A549 (cell line): ENCODE measurements at regions not wholly inside any gene's neighbourhood (a gene's known extent, or its start where the extent isn't known, plus 50 kb on each side); places are given as distances from the start of the nearest gene placed in this dataset.

Experiments used
- ATAC-seq, 2 experiments: fragments of 200-7000 bp in 1 of 2; fragments of >200 bp in 1 of 2; cut with Nextera tagmentation in 1 of 2; cut with Tn5 transposase in 1 of 2; 3 replicates each; pipeline versions ENCODE4 v1.8.0 to v1.9.1; 2018 to 2020; ENCODE audit warnings: mild to moderate bottlenecking in 1 of 2, moderate library complexity in 1 of 2
- CTCF ChIA-PET: fragments of 300-600 bp; sonication (Branson Sonifier 250); formaldehyde crosslinking; extraction: SDS; loops from one replicate; lab custom pipeline; 2021; ENCODE audit warnings: antibody characterized with exemption, inconsistent platforms; lab: Yijun Ruan, JAX
- POLR2A ChIA-PET: fragments of 350-600 bp; formaldehyde crosslinking; extraction: SDS; loops from one replicate; lab custom pipeline; 2021; ENCODE audit warnings: antibody characterized with exemption, inconsistent platforms; lab: Yijun Ruan, JAX
- DNase-seq, 2 experiments: peaks; one replicate each; pipeline versions ENCODE4 v3.0.0 to v3.0.0-alpha.2; 2011 to 2016; ENCODE audit warnings: low read depth in 1 of 2, low spot score in 1 of 2
- FAIRE-seq: peaks from 2 replicates; lab custom pipeline; 2011; peaks lifted over from hg19 to GRCh38; lab: Jason Lieb, UNC
- H3K27ac ChIP-seq, 2 experiments: fragments of >200 bp; sonication (Bioruptor Twin); formaldehyde crosslinking; 3 replicates each; pipeline ENCODE4 v1.5.1; 2016 to 2017
- H3K4me1 ChIP-seq: fragments of >200 bp; sonication (Bioruptor Twin); formaldehyde crosslinking; 3 replicates; pipeline ENCODE4 v1.6.1; 2016
- H3K4me2 ChIP-seq: fragments of >200 bp; sonication (Bioruptor Twin); formaldehyde crosslinking; 3 replicates; pipeline ENCODE4 v1.6.1; 2016
- H3K4me3 ChIP-seq: fragments of >200 bp; sonication (Bioruptor Twin); formaldehyde crosslinking; 3 replicates; pipeline ENCODE4 v1.5.1; 2016
- H3K9me3 ChIP-seq: fragments of >200 bp; sonication (Bioruptor Twin); formaldehyde crosslinking; 3 replicates; pipeline ENCODE4 v1.6.1; 2016
- BHLHE40 ChIP-seq: IDR thresholded peaks from 2 replicates; pipeline ENCODE4 v1.6.1; 2012; ENCODE audit warnings: low read depth, low read length, inconsistent platforms
- CBX2 ChIP-seq: fragments of 200-600 bp; sonication (generic); IDR thresholded peaks from 2 replicates; pipeline ENCODE4 v1.6.1; 2016; ENCODE audit warnings: low read depth, mild to moderate bottlenecking, borderline replicate concordance
- CEBPB ChIP-seq, 2 experiments: fragments of >200 bp in 1 of 2; sonication (Bioruptor Twin) in 1 of 2; formaldehyde crosslinking in 1 of 2; IDR thresholded peaks; 2 replicates each; pipeline ENCODE4 v1.6.1; 2012 to 2016
- FOSB ChIP-seq: fragments of 250-450 bp; sonication (Bioruptor Pico); IDR thresholded peaks from 2 replicates; pipeline ENCODE4 v1.5.0; 2020; ENCODE audit warnings: mild to moderate bottlenecking, moderate library complexity
- FOSL2 ChIP-seq, 2 experiments: fragments of 450-650 bp in 1 of 2; fragments of >200 bp in 1 of 2; sonication (Bioruptor Twin) in 1 of 2; formaldehyde crosslinking; IDR thresholded peaks; 2 replicates each; pipeline versions ENCODE4 v1.5.0 to v1.6.1; 2016 to 2020; ENCODE audit warnings: mild to moderate bottlenecking in 1 of 2, moderate library complexity in 1 of 2
- FOXS1 ChIP-seq: fragments of 250-450 bp; sonication (Bioruptor Pico); IDR thresholded peaks from 2 replicates; pipeline ENCODE4 v1.5.0; 2020; ENCODE audit warnings: mild to moderate bottlenecking, moderate library complexity
- HEYL ChIP-seq: fragments of 250-450 bp; sonication (Bioruptor Pico); IDR thresholded peaks from 2 replicates; pipeline ENCODE4 v1.8.0; 2021; ENCODE audit warnings: mild to moderate bottlenecking, moderate library complexity
- HOXA7 ChIP-seq: fragments of 250-450 bp; sonication (Bioruptor Pico); IDR thresholded peaks from 2 replicates; pipeline ENCODE4 v1.5.0; 2020; ENCODE audit warnings: mild to moderate bottlenecking, moderate library complexity
- KDM1A ChIP-seq: fragments of 200-600 bp; sonication (generic); IDR thresholded peaks from 2 replicates; pipeline ENCODE4 v1.6.1; 2016; ENCODE audit warnings: low read depth, mild to moderate bottlenecking
- NR3C1 ChIP-seq: fragments of >200 bp; sonication (Bioruptor Twin); formaldehyde crosslinking; IDR thresholded peaks from 3 replicates; pipeline ENCODE4 v1.6.1; 2017
- PBX3 ChIP-seq: IDR thresholded peaks from 2 replicates; pipeline ENCODE4 v1.6.1; 2012
- POLR2A ChIP-seq: IDR thresholded peaks from 2 replicates; pipeline ENCODE4 v1.6.1; 2012; ENCODE audit warnings: mild to moderate bottlenecking, low read length
- POLR2AphosphoS2 ChIP-seq: conservative IDR thresholded peaks from 2 replicates; pipeline ENCODE4 v1.6.1; 2012; ENCODE audit warnings: low read length, improper control_type of control experiment, inconsistent platforms
- RARB ChIP-seq: fragments of 250-450 bp; sonication (Bioruptor Pico); IDR thresholded peaks from 2 replicates; pipeline ENCODE4 v1.8.0; 2021; ENCODE audit warnings: mild to moderate bottlenecking, moderate library complexity
- RFX5 ChIP-seq: fragments of 450-650 bp; IDR thresholded peaks from 2 replicates; pipeline ENCODE4 v1.7.1; 2014; ENCODE audit warnings: antibody characterized with exemption, mild to moderate bottlenecking, moderate library complexity
- RNF2 ChIP-seq: fragments of 200-600 bp; sonication (generic); IDR thresholded peaks from 2 replicates; pipeline ENCODE4 v1.6.1; 2016; ENCODE audit warnings: low read depth, mild to moderate bottlenecking, antibody characterized with exemption, moderate library complexity, borderline replicate concordance
- SMC3 ChIP-seq: fragments of >200 bp; sonication (Bioruptor Twin); formaldehyde crosslinking; IDR thresholded peaks from 3 replicates; pipeline ENCODE4 v1.6.1; 2018; ENCODE audit warnings: inconsistent platforms
- TP53 ChIP-seq: fragments of 250-450 bp; sonication (Bioruptor Pico); IDR thresholded peaks from 2 replicates; pipeline ENCODE4 v1.5.0; 2021; ENCODE audit warnings: mild to moderate bottlenecking, moderate library complexity
- ZFP36 ChIP-seq: fragments of 450-650 bp; IDR thresholded peaks from 2 replicates; pipeline ENCODE4 v1.6.1; 2014; ENCODE audit warnings: borderline replicate concordance; ENCODE audit not compliant: partially characterized antibody
- ZNF302 ChIP-seq: fragments of 250-450 bp; sonication (Bioruptor Pico); IDR thresholded peaks from 2 replicates; pipeline ENCODE4 v1.9.0; 2021; ENCODE audit warnings: inconsistent platforms, mild to moderate bottlenecking, moderate library complexity
- ZSCAN20 ChIP-seq: fragments of 250-450 bp; sonication (Bioruptor Pico); IDR thresholded peaks from 2 replicates; pipeline ENCODE4 v1.8.0; 2022; ENCODE audit warnings: mild to moderate bottlenecking, moderate library complexity
- WGBS: methylation state at CpG from one replicate; pipeline ENCODE4 v1.1.6; 2017; ENCODE audit errors: missing lambda C conversion rate; 5-methylcytosine and 5-hydroxymethylcytosine counted together
- TF ChIP-seq, protein P1 (sequence below): fragments of 450-650 bp; IDR thresholded peaks from 2 replicates; pipeline ENCODE4 v1.6.1; 2014; ENCODE audit warnings: antibody characterized with exemption
- TF ChIP-seq, protein P2 (sequence below): fragments of 250-450 bp; sonication (Bioruptor Pico); IDR thresholded peaks from 2 replicates; pipeline ENCODE4 v1.5.0; 2021; ENCODE audit warnings: mild to moderate bottlenecking, moderate library complexity, borderline replicate concordance

- no peak for FAIRE-seq
- 2% methylated on average over 1 of the region's 1 CpG for WGBS
- DNase-seq = no peak
- ChIA-PET CTCF (no interaction called here), POLR2A (no interaction called here)
- H3K9me3 ChIP-seq = no peaks in the 10 kb centered on the region
- H3K4me2 ChIP-seq = no peak overlapping the region
- H3K4me3 ChIP-seq = no peak overlapping the region
- H3K4me1 ChIP-seq = no peaks in the 10 kb centered on the region
- ATAC-seq = no peak
- TF ChIP-seq, protein P1, sequence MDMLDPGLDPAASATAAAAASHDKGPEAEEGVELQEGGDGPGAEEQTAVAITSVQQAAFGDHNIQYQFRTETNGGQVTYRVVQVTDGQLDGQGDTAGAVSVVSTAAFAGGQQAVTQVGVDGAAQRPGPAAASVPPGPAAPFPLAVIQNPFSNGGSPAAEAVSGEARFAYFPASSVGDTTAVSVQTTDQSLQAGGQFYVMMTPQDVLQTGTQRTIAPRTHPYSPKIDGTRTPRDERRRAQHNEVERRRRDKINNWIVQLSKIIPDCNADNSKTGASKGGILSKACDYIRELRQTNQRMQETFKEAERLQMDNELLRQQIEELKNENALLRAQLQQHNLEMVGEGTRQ = no peak
- TF ChIP-seq ZNF302 (no peak), FOSL2 (IDR thresholded peaks at IDR 0.05) (no peak), FOSL2 (CRISPR knock-in tag; IDR thresholded peaks at IDR 0.05) (no peak), RNF2 (no peak), RFX5 (no peak), FOXS1 (CRISPR knock-in tag) (no peak), HOXA7 (CRISPR knock-in tag) (no peak), HEYL (CRISPR knock-in tag) (no peak)
- TF ChIP-seq, protein P2, sequence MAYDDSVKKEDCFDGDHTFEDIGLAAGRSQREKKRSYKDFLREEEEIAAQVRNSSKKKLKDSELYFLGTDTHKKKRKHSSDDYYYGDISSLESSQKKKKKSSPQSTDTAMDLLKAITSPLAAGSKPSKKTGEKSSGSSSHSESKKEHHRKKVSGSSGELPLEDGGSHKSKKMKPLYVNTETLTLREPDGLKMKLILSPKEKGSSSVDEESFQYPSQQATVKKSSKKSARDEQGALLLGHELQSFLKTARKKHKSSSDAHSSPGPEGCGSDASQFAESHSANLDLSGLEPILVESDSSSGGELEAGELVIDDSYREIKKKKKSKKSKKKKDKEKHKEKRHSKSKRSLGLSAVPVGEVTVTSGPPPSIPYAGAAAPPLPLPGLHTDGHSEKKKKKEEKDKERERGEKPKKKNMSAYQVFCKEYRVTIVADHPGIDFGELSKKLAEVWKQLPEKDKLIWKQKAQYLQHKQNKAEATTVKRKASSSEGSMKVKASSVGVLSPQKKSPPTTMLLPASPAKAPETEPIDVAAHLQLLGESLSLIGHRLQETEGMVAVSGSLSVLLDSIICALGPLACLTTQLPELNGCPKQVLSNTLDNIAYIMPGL = no peak
- no peak overlapping the region for H3K27ac ChIP-seq
Observed at GRCh38 chr3:26081806-26082205, 291.9 kb downstream of the OXSM start.

DNA sequence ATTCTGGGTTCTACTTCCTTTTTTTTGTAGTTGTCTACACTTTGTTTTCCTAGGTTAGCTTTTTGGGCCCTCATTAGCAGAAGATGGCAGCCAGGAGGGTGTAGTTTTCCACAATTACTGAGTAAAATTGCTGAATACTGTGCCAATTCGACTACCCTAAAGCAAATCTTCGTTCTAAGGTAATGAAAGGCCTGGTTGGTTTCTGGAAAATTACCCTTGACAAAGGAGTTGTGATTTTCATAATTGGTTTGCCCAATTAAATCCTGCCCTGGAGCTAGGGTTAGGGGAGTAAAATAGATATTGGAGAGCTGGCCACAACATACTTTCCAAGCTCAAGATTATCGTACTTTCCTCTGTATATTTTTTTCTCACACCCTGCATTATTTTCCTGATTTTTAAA lies 293.0 kb downstream of the OXSM start:
- ChIA-PET CTCF (no interaction called here), POLR2A (no interaction called here)
- no peak overlapping the region for H3K4me2 ChIP-seq
- no peaks in the 10 kb centered on the region for H3K4me1 ChIP-seq
- no peaks in the 10 kb centered on the region; the same call in 2 of the 3 replicates for H3K9me3 ChIP-seq
- WGBS = 7% methylated on average over 3 of the region's 3 CpGs
- H3K4me3 ChIP-seq = no peak overlapping the region
- FAIRE-seq = no peak
- DNase-seq = no peak
- no peak overlapping the region for H3K27ac ChIP-seq
- no peak for ATAC-seq
- TF ChIP-seq ZSCAN20 (no peak), POLR2AphosphoS2 (no peak), POLR2A (no peak), RARB (CRISPR knock-in tag) (no peak), FOSB (CRISPR knock-in tag) (no peak), KDM1A (no peak)

DNA sequence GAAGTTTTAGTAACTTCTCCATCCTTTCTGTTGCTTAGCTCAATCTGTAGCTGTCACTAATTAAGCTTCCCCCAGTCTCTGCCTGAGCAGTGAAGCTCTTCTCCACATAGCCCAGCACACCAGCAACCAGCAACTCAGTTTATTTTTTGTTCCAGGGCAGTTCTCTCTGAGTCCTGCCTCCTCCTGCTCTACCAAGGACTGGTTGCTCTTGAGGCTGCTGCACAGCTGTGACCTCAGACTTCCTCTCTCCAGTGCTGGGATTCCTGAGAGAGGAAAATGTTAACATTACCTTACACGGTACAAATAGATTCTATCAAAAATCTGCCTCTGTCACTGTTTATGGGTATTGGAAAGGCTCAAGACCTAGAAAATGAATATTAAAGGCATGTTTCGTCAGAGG lies 294.7 kb downstream of the OXSM start:
- FAIRE-seq = no peak
- Histone ChIP-seq H3K4me2 (no peak overlapping the region), H3K4me1 (no peaks in the 10 kb centered on the region), H3K9me3 (no peaks in the 10 kb centered on the region; the same call in 2 of the 3 replicates)
- 4% methylated on average over 2 of the region's 2 CpGs for WGBS
- no peak for TF ChIP-seq BHLHE40
- TF ChIP-seq, protein P1 = no peak
- no peak for TF ChIP-seq CBX2
- TF ChIP-seq POLR2AphosphoS2 = no peak
- no peak for TF ChIP-seq FOSL2 (IDR thresholded peaks at IDR 0.05)
- TF ChIP-seq FOSL2 (CRISPR knock-in tag; IDR thresholded peaks at IDR 0.05) = no peak
- TF ChIP-seq ZSCAN20 = no peak
- no peak for TF ChIP-seq SMC3
- TF ChIP-seq, protein P2 = no peak
- no peak for TF ChIP-seq HOXA7 (CRISPR knock-in tag)
- TF ChIP-seq NR3C1 = no peak
- TF ChIP-seq CEBPB (IDR thresholded peaks at IDR 0.05) = no peak
- no peak for TF ChIP-seq PBX3
- TF ChIP-seq ZFP36 = no peak
- no peak for TF ChIP-seq TP53 (CRISPR knock-in tag)
- TF ChIP-seq, all 56 proteins: peak for 0
- ChIA-PET POLR2A (no interaction called here), CTCF (no interaction called here)
- ATAC-seq (no peak), DNase-seq (no peak)
- no peak overlapping the region for H3K4me3 ChIP-seq
- H3K27ac ChIP-seq = no peak overlapping the region
